Lower leg skin (tissue), 3 donors: ENCODE measurements at regions not wholly inside any gene's neighbourhood (a gene's known extent, or its start where the extent isn't known, plus 50 kb on each side); places are given as distances from the start of the nearest gene placed in this dataset.

Source experiments
- POLR2A ChIP-seq, 2 donors: fragments of 450-650 bp; IDR thresholded peaks; one replicate each; pipeline ENCODE4 v1.6.1; 2016 to 2017; ENCODE audit warnings: antibody characterized with exemption in 2 of 2, mild to moderate bottlenecking in 1 of 2, moderate library complexity in 1 of 2
- TF ChIP-seq, protein P1 (sequence below), 3 donors: fragments of 450-650 bp; IDR thresholded peaks; one replicate each; pipeline ENCODE4 v1.5.1; 2016; ENCODE audit warnings: antibody characterized with exemption in 3 of 3, mild to moderate bottlenecking in 3 of 3, moderate library complexity in 2 of 3

DNA sequence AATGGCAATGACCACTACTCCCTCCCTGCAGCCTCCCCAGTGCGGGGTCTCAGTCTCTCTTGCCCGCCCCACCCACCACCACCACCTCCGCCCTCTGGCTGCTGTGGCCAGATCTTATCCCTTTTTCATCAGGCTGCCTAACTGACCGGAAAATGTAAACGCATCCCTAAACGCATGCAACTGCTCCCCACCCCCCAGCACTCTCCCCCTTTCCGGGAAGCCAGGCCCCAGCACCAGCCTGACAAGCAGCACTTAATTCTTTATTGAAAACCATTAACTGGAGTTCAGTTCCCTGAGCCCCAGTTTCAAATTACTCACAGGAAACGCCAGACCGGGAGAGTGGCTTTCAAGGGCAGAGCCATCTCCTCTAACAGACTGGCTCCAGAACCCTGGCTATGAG lies 147.7 kb downstream of the DMRTA2 start:
- TF ChIP-seq, protein P1, sequence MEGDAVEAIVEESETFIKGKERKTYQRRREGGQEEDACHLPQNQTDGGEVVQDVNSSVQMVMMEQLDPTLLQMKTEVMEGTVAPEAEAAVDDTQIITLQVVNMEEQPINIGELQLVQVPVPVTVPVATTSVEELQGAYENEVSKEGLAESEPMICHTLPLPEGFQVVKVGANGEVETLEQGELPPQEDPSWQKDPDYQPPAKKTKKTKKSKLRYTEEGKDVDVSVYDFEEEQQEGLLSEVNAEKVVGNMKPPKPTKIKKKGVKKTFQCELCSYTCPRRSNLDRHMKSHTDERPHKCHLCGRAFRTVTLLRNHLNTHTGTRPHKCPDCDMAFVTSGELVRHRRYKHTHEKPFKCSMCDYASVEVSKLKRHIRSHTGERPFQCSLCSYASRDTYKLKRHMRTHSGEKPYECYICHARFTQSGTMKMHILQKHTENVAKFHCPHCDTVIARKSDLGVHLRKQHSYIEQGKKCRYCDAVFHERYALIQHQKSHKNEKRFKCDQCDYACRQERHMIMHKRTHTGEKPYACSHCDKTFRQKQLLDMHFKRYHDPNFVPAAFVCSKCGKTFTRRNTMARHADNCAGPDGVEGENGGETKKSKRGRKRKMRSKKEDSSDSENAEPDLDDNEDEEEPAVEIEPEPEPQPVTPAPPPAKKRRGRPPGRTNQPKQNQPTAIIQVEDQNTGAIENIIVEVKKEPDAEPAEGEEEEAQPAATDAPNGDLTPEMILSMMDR (IDR thresholded peaks at IDR 0.05): no peak
- no peak for TF ChIP-seq POLR2A (IDR thresholded peaks at IDR 0.05)
